NCI-H1930 (cell line): ENCODE measurements at regions not wholly inside any gene's neighbourhood (a gene's known extent, or its start where the extent isn't known, plus 50 kb on each side); places are given as distances from the start of the nearest gene placed in this dataset.

ENCODE experiments used
- DNase-seq, 2 experiments: peaks; one replicate each; lab custom pipeline; 2025; lab: John Stamatoyannopoulos, UW

GRCh38 chr4:43987331-43987944, 461.2 kb downstream of the KCTD8 start:
- DNase-seq, result no peak

GRCh38 chr4:43990551-43990950, 458.1 kb downstream of the KCTD8 start:
- DNase-seq, result no peak

GRCh38 chr4:43990963-43991362, 457.6 kb downstream of the KCTD8 start:
- peak in 1 of 2 experiments; percentile 7 for DNase-seq

- no peak for DNase-seq
Observed at GRCh38 chr4:43992552-43992951, 456.1 kb downstream of the KCTD8 start.

GRCh38 chr4:43993196-43993902, 455.3 kb downstream of the KCTD8 start:
- DNase-seq, result no peak

GRCh38 chr4:43999669-44000068, 448.9 kb downstream of the KCTD8 start:
- no peak for DNase-seq

GRCh38 chr4:44002368-44002767, 446.2 kb downstream of the KCTD8 start:
- DNase-seq, result no peak

- DNase-seq, result no peak
Observed at GRCh38 chr4:44016570-44017421, 431.8 kb downstream of the KCTD8 start.

GRCh38 chr4:44017422-44017739, 431.2 kb downstream of the KCTD8 start:
- no peak for DNase-seq

- DNase-seq, result no peak
Observed at GRCh38 chr4:44019721-44020120, 428.9 kb downstream of the KCTD8 start.

- no peak for DNase-seq
Observed at GRCh38 chr4:44025376-44026020, 423.1 kb downstream of the KCTD8 start.

GRCh38 chr4:44038811-44039210, 409.8 kb downstream of the KCTD8 start:
- DNase-seq, result no peak

GRCh38 chr4:44046491-44046890, 402.1 kb downstream of the KCTD8 start:
- no peak for DNase-seq

- DNase-seq, result peak in 1 of 2 experiments; percentile 1
Observed at GRCh38 chr4:44056721-44057151, 391.9 kb downstream of the KCTD8 start.

- no peak for DNase-seq
Observed at GRCh38 chr4:44070843-44071242, 377.8 kb downstream of the KCTD8 start.

- DNase-seq, result no peak
Observed at GRCh38 chr4:44071959-44072955, 376.4 kb downstream of the KCTD8 start.

- no peak for DNase-seq
Observed at GRCh38 chr4:44086753-44087152, 361.9 kb downstream of the KCTD8 start.

- DNase-seq, result no peak
Observed at GRCh38 chr4:44093390-44093789, 355.2 kb downstream of the KCTD8 start.

- no peak for DNase-seq
Observed at GRCh38 chr4:44098973-44099372, 349.6 kb downstream of the KCTD8 start.

GRCh38 chr4:44100456-44100855, 348.2 kb downstream of the KCTD8 start:
- no peak for DNase-seq

- no peak for DNase-seq
Observed at GRCh38 chr4:44118971-44119680, 329.5 kb downstream of the KCTD8 start.
